K562 (cell line): ENCODE measurements at regions not wholly inside any gene's neighbourhood (a gene's known extent, or its start where the extent isn't known, plus 50 kb on each side); places are given as distances from the start of the nearest gene placed in this dataset.

Source experiments
- ADNP ChIP-seq: fragments of 200-800 bp; sonication (Bioruptor generic); IDR thresholded peaks from 2 replicates; pipeline ENCODE4 v1.6.1; 2016; ENCODE audit warnings: missing genetic modification characterization, missing compliant biosample characterization
- FOXK2 ChIP-seq, 2 experiments: fragments of 450-650 bp; IDR thresholded peaks in 1 of 2; conservative IDR thresholded peaks in 1 of 2; 2 replicates each; pipeline ENCODE4 v1.6.1; 2016; ENCODE audit warnings: low read depth in 2 of 2, mild to moderate bottlenecking in 1 of 2
- HES1 ChIP-seq: fragments of 450-650 bp; IDR thresholded peaks from 2 replicates; pipeline ENCODE4 v1.6.1; 2016; ENCODE audit warnings: low read depth, mild to moderate bottlenecking, moderate library complexity
- MAZ ChIP-seq, 2 experiments: fragments of 450-650 bp in 1 of 2; sonication (generic) in 1 of 2; formaldehyde crosslinking; IDR thresholded peaks in 1 of 2; conservative IDR thresholded peaks in 1 of 2; 2 replicates each; pipeline versions ENCODE4 v1.4.0 to v1.5.0; 2020; ENCODE audit warnings: mild to moderate bottlenecking in 1 of 2, missing genetic modification reagents in 1 of 2
- MNT ChIP-seq, 2 experiments: fragments of 450-650 bp; conservative IDR thresholded peaks; 2 replicates each; pipeline ENCODE4 v1.6.1; 2017; ENCODE audit warnings: mild to moderate bottlenecking in 2 of 2, moderate library complexity in 2 of 2
- PBX2 ChIP-seq, 2 experiments: IDR thresholded peaks in 1 of 2; conservative IDR thresholded peaks in 1 of 2; 2 replicates each; pipeline ENCODE4 v1.6.1; 2016; ENCODE audit warnings: low read depth in 2 of 2, mild to moderate bottlenecking in 1 of 2, missing compliant biosample characterization in 1 of 2, missing genetic modification characterization in 1 of 2, moderate library complexity in 1 of 2
- PHF20 ChIP-seq: fragments of 450-650 bp; IDR thresholded peaks from 2 replicates; pipeline ENCODE4 v1.6.1; 2018; ENCODE audit not compliant: partially characterized antibody
- RBM25 ChIP-seq: fragments of 200-400 bp; formaldehyde crosslinking; IDR thresholded peaks from 2 replicates; pipeline ENCODE4 v1.6.1; 2018; ENCODE audit warnings: low read length, low read depth, moderate library complexity; ENCODE audit not compliant: severe bottlenecking
- SNRNP70 ChIP-seq: fragments of 200-400 bp; formaldehyde crosslinking; optimal IDR thresholded peaks from 2 replicates; pipeline ENCODE3; 2017; ENCODE audit warnings: low read depth, low read length
- SP2 ChIP-seq: IDR thresholded peaks from 2 replicates; pipeline ENCODE4 v1.6.1; 2011; ENCODE audit warnings: mild to moderate bottlenecking, low read depth, low read length, moderate library complexity; ENCODE audit not compliant: poor library complexity, severe bottlenecking; ENCODE audit errors: extremely low read depth
- ZNF184 ChIP-seq: sonication (generic); formaldehyde crosslinking; IDR thresholded peaks from 2 replicates; pipeline ENCODE4 v1.5.0; 2020; ENCODE audit warnings: missing genetic modification reagents
- ZNF318 ChIP-seq, 2 experiments: fragments of 450-650 bp; IDR thresholded peaks; 2 replicates each; pipeline ENCODE4 v1.6.1; 2016; ENCODE audit warnings: mild to moderate bottlenecking in 2 of 2, borderline replicate concordance in 1 of 2, low read depth in 1 of 2, moderate library complexity in 1 of 2
- ZNF586 ChIP-seq: fragments of 450-650 bp; formaldehyde crosslinking; conservative IDR thresholded peaks from 2 replicates; pipeline ENCODE4 v1.4.0; 2020; ENCODE audit warnings: mild to moderate bottlenecking, moderate library complexity
- ZZZ3 ChIP-seq: fragments of 450-650 bp; IDR thresholded peaks from 2 replicates; pipeline ENCODE4 v1.6.1; 2016; ENCODE audit warnings: antibody characterized with exemption, mild to moderate bottlenecking, moderate library complexity

- TF ChIP-seq PBX2 (CRISPR knock-in tag; IDR thresholded peaks at IDR 0.05; ENCODE audit: low read depth) (no peak), PBX2 (tag; conservative IDR thresholded peaks at IDR 0.05; ENCODE audit: low read depth) (no peak), MNT (conservative IDR thresholded peaks at IDR 0.05) (no peak), HES1 (no peak), SNRNP70 (no peak), ZNF586 (no peak), MAZ (CRISPR knock-in tag; conservative IDR thresholded peaks at IDR 0.05 in 1 of 2, IDR thresholded peaks at IDR 0.05 in 1 of 2) (no peak), ZNF318 (IDR thresholded peaks at IDR 0.05; ENCODE audit: borderline replicate concordance in 1 of 2, low read depth in 1 of 2) (no peak), SP2 (no peak), ZNF184 (CRISPR knock-in tag) (0 out of 2 replicates have a peak, but pooled peaks have one; percentile 48), ADNP (no peak), FOXK2 (conservative IDR thresholded peaks at IDR 0.05 in 1 of 2, IDR thresholded peaks at IDR 0.05 in 1 of 2; ENCODE audit: low read depth in 2 of 2) (no peak), RBM25 (no peak), PHF20 (no peak), ZZZ3 (no peak)
Measured at GRCh38 chr22:22968366-22968765, 80.8 kb downstream of the IGLL5 start (continued).
